GM19240 (cell line): ENCODE measurements at regions not wholly inside any gene's neighbourhood (a gene's known extent, or its start where the extent isn't known, plus 50 kb on each side); places are given as distances from the start of the nearest gene placed in this dataset.

Experiments
- DNase-seq: peaks from one replicate; pipeline ENCODE4 v3.0.0; 2011; ENCODE audit warnings: low spot score; ENCODE audit not compliant: insufficient read length

GRCh38 chr5:175116466-175117048, 327.4 kb downstream of the DRD1 start:
- no peak for DNase-seq

- DNase-seq, result no peak
Observed at GRCh38 chr5:175115831-175116230, 328.2 kb downstream of the DRD1 start.

GRCh38 chr5:175113947-175114346, 330.0 kb downstream of the DRD1 start:
- DNase-seq, result no peak

GRCh38 chr5:175109058-175109755, 334.8 kb downstream of the DRD1 start:
- DNase-seq, result no peak

- DNase-seq, result no peak
Observed at GRCh38 chr5:175107865-175108264, 336.1 kb downstream of the DRD1 start.

- DNase-seq, result no peak
Observed at GRCh38 chr5:175107028-175107588, 336.9 kb downstream of the DRD1 start.

- no peak for DNase-seq
Observed at GRCh38 chr5:175104677-175105076, 339.3 kb downstream of the DRD1 start.

GRCh38 chr5:175103746-175104145, 340.2 kb downstream of the DRD1 start:
- no peak for DNase-seq

GRCh38 chr5:175102717-175103116, 341.3 kb downstream of the DRD1 start:
- DNase-seq, result no peak

GRCh38 chr5:175098301-175098700, 345.7 kb downstream of the DRD1 start:
- no peak for DNase-seq

- DNase-seq, result no peak
Observed at GRCh38 chr5:175096469-175097165, 347.4 kb downstream of the DRD1 start.

- no peak for DNase-seq
Observed at GRCh38 chr5:175094461-175094860, 349.5 kb downstream of the DRD1 start.

- DNase-seq, result no peak
Observed at GRCh38 chr5:175092691-175093090, 351.3 kb downstream of the DRD1 start.

- DNase-seq, result no peak
Observed at GRCh38 chr5:175088963-175089362, 355.0 kb downstream of the DRD1 start.

GRCh38 chr5:175082866-175083590, 358.6 kb downstream of the MSX2 start:
- no peak for DNase-seq

- DNase-seq, result no peak
Observed at GRCh38 chr5:175082346-175082745, 358.0 kb downstream of the MSX2 start.

- DNase-seq, result no peak
Observed at GRCh38 chr5:175079707-175080106, 355.3 kb downstream of the MSX2 start.

GRCh38 chr5:175070283-175070682, 345.9 kb downstream of the MSX2 start:
- no peak for DNase-seq

GRCh38 chr5:175060257-175060656, 335.9 kb downstream of the MSX2 start:
- DNase-seq, result no peak

GRCh38 chr5:175059687-175060211, 335.4 kb downstream of the MSX2 start:
- no peak for DNase-seq

GRCh38 chr5:175056831-175057230, 332.4 kb downstream of the MSX2 start:
- DNase-seq, result no peak
